Endothelial cell of umbilical vein (primary cell): ENCODE measurements at regions not wholly inside any gene's neighbourhood (a gene's known extent, or its start where the extent isn't known, plus 50 kb on each side); places are given as distances from the start of the nearest gene placed in this dataset.

Source experiments
- BruUV-seq: library from RNA; stranded (reverse); fragments of 400-500 nt; replicated peaks from 2 replicates; lab custom pipeline; 2021; lab: Mats Ljungman, UMichigan
- CTCF ChIA-PET: fragments of 300-600, 350-600 bp; sonication (Branson Sonifier 250); formaldehyde crosslinking; loops from one replicate; lab custom pipeline; 2021; ENCODE audit warnings: antibody characterized with exemption, inconsistent platforms; lab: Charles Lee
- POLR2A ChIA-PET: fragments of 300-600, 350-600 bp; sonication (Branson Sonifier 250); formaldehyde crosslinking; loops from one replicate; lab custom pipeline; 2021; ENCODE audit warnings: antibody characterized with exemption, inconsistent platforms; lab: Charles Lee
- DNase-seq: peaks from one replicate; pipeline ENCODE4 v3.0.0-alpha.2; 2011; ENCODE audit warnings: low read depth, low spot score
- FAIRE-seq: peaks from 2 replicates; lab custom pipeline; 2011; peaks lifted over from hg19 to GRCh38; lab: Jason Lieb, UNC
- H2AFZ ChIP-seq: 2 replicates; pipeline ENCODE4 v1.6.0; 2012; ENCODE audit warnings: low read depth, low read length, control low read depth, inconsistent platforms
- H3K27ac ChIP-seq: 2 replicates; pipeline ENCODE4 v1.5.1; 2011; ENCODE audit warnings: low read depth, mild to moderate bottlenecking, control low read depth, low read length, moderate library complexity; ENCODE audit not compliant: insufficient read depth
- H3K27me3 ChIP-seq, 2 experiments: 2 replicates each; pipeline versions ENCODE4 v1.6.0 to v1.6.1; 2011; ENCODE audit warnings: low read length in 2 of 2, mixed read lengths in 1 of 2; ENCODE audit not compliant: control insufficient read depth in 2 of 2, insufficient read depth in 2 of 2
- H3K36me3 ChIP-seq, 2 experiments: 2 replicates in 1 of 2; 3 replicates in 1 of 2; pipeline ENCODE4 v1.5.1; 2011; ENCODE audit warnings: low read length in 2 of 2, mild to moderate bottlenecking in 1 of 2, moderate library complexity in 1 of 2; ENCODE audit not compliant: control insufficient read depth in 2 of 2, insufficient read depth in 2 of 2; ENCODE audit errors: extremely low read depth in 1 of 2
- H3K4me1 ChIP-seq: 3 replicates; pipeline ENCODE4 v1.5.1; 2011; ENCODE audit warnings: mild to moderate bottlenecking, low read length; ENCODE audit not compliant: control insufficient read depth, insufficient read depth; ENCODE audit errors: extremely low read depth
- H3K4me2 ChIP-seq: 2 replicates; pipeline ENCODE4 v1.6.1; 2011; ENCODE audit warnings: low read length, control low read depth, mixed read lengths; ENCODE audit not compliant: insufficient read depth
- H3K4me3 ChIP-seq, 3 experiments: fragments of 200-600 bp in 1 of 3; sonication (generic), shearing (Covaris generic) in 1 of 3; replicated peaks in 1 of 3; 2 replicates each; pipeline ENCODE4 v1.5.1; 2011 to 2016; ENCODE audit warnings: control low read depth in 3 of 3, low read length in 3 of 3, mild to moderate bottlenecking in 2 of 3, inconsistent platforms in 1 of 3, low read depth in 1 of 3, moderate library complexity in 1 of 3; ENCODE audit not compliant: insufficient read depth in 1 of 3
- H3K79me2 ChIP-seq: 2 replicates; pipeline ENCODE4 v1.6.0; 2012; ENCODE audit warnings: low read length, inconsistent platforms; ENCODE audit not compliant: control insufficient read depth, insufficient read depth
- H3K9ac ChIP-seq: replicated peaks from 2 replicates; pipeline ENCODE3; 2011; ENCODE audit warnings: low read length, control low read depth; ENCODE audit not compliant: insufficient read depth; ENCODE audit errors: extremely low read depth
- H3K9me1 ChIP-seq: replicated peaks from 3 replicates; pipeline ENCODE4 v1.6.0; 2011; ENCODE audit warnings: mild to moderate bottlenecking, low read length; ENCODE audit not compliant: control insufficient read depth, insufficient read depth; ENCODE audit errors: extremely low read depth
- H3K9me3 ChIP-seq: replicated peaks from 2 replicates; pipeline ENCODE4 v1.5.1; 2012; ENCODE audit warnings: low read length, inconsistent platforms; ENCODE audit not compliant: control insufficient read depth, insufficient read depth
- H4K20me1 ChIP-seq: replicated peaks from 2 replicates; pipeline ENCODE3; 2011; ENCODE audit warnings: mild to moderate bottlenecking, low read length; ENCODE audit not compliant: control insufficient read depth, insufficient read depth; ENCODE audit errors: extremely low read depth
- EZH2 ChIP-seq: IDR thresholded peaks from 2 replicates; pipeline ENCODE4 v1.6.1; 2012; ENCODE audit warnings: borderline replicate concordance, low read depth, mild to moderate bottlenecking, moderate library complexity, low read length, inconsistent platforms; ENCODE audit not compliant: severe bottlenecking
- FOS ChIP-seq: IDR thresholded peaks from 2 replicates; pipeline ENCODE4 v1.6.1; 2011; ENCODE audit warnings: mild to moderate bottlenecking, low read length, moderate library complexity, borderline replicate concordance; ENCODE audit not compliant: insufficient read depth
- GATA2 ChIP-seq: IDR thresholded peaks from 2 replicates; pipeline ENCODE4 v1.7.0; 2011; ENCODE audit warnings: low read depth, mild to moderate bottlenecking, moderate library complexity, mixed read lengths, low read length; ENCODE audit not compliant: insufficient read length, insufficient read depth
- JUN ChIP-seq: IDR thresholded peaks from 2 replicates; pipeline ENCODE4 v1.6.1; 2011; ENCODE audit warnings: borderline replicate concordance, low read depth; ENCODE audit not compliant: insufficient read length, insufficient read depth
- MYC ChIP-seq: IDR thresholded peaks from one replicate; pipeline ENCODE4 v1.6.1; 2011; ENCODE audit warnings: mild to moderate bottlenecking, low read depth, low read length
- POLR2A ChIP-seq: IDR thresholded peaks from 2 replicates; pipeline ENCODE4 v1.6.1; 2012; ENCODE audit warnings: low read depth, mild to moderate bottlenecking, control low read depth, low read length
- POLR2AphosphoS5 ChIP-seq: IDR thresholded peaks from 2 replicates; pipeline ENCODE4 v1.6.1; 2012; ENCODE audit warnings: low read depth, mild to moderate bottlenecking, control low read depth, low read length, moderate library complexity; ENCODE audit not compliant: insufficient read depth
- dilution Hi-C: fragments of 300-500 bp; cut with MboI; formaldehyde crosslinking; loops from one replicate; pipeline ENCODE4 v1.15.0; 2019; ENCODE audit warnings: low sequenced_read_pairs; ENCODE audit not compliant: extremely low pct_ligation_motif_present
- intact Hi-C: fragments of 100-400 bp; cut with micrococcal nuclease; formaldehyde crosslinking; loops from one replicate; pipeline ENCODE4 v1.10.0; 2022
- TF ChIP-seq, protein P1 (sequence below): IDR thresholded peaks from 2 replicates; pipeline ENCODE4 v1.6.1; 2011; ENCODE audit not compliant: insufficient read depth, insufficient read length
- TF ChIP-seq, protein P2 (sequence below), 2 donors: IDR thresholded peaks; 1 replicate in 1 of 2; 2 replicates in 1 of 2; pipeline ENCODE4 v1.5.1; 2011; ENCODE audit warnings: low read length in 2 of 2, mild to moderate bottlenecking in 2 of 2, moderate library complexity in 2 of 2, control low read depth in 1 of 2, inconsistent platforms in 1 of 2, low read depth in 1 of 2; ENCODE audit not compliant: insufficient read depth in 1 of 2; ENCODE audit errors: extremely low read depth in 1 of 2

DNA sequence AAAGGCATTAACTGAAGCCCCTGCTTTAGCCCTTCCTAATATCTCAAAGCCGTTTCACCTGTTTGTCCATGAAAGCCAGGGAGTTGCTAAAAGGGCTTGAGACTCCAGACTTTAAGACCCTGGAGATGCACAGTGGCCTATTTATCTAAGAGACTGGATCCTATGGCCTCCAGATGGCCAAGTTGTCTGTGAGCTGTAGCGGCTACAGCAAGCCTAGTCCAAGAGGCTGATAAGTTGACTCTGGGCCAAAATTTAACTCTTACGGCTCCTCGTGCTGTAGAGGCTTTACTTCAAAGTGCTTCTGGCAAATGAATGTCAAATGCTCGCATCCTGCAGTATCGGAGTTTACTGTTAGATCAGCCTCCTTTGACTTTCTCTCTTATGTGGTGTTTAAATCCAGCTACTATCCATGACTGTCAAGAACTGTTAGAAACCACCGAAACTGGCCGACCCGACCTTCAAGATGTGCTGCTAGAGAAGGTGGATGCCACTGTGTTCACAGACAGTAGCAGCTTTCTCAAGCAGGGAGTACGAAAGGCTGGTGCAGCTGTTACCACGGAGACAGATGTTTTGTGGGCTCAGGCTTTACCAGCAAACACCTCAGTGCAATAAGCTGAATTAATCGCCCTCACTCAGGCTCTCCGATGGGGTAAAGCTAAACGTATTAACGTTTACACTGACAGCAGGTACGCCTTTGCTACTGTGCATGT lies 336.7 kb upstream of the CNTNAP5 start:
- Histone ChIP-seq H3K27me3 (no peaks in the 10 kb centered on the region), H3K4me3 (no peak overlapping the region), H3K36me3 (no peaks in the 10 kb centered on the region), H2AFZ (no peak overlapping the region), H3K27ac (no peak overlapping the region), H3K9me3 (peaks cover 2% of the 10 kb centered on the region), H3K79me2 (no peaks in the 10 kb centered on the region), H4K20me1 (no peaks in the 10 kb centered on the region), H3K9ac (no peak overlapping the region), H3K4me2 (no peak overlapping the region), H3K4me1 (no peaks in the 10 kb centered on the region), H3K9me1 (no peaks in the 10 kb centered on the region)
- DNase-seq, result no peak
- no TSS peak for BruUV-seq
- TF ChIP-seq, protein P1, sequence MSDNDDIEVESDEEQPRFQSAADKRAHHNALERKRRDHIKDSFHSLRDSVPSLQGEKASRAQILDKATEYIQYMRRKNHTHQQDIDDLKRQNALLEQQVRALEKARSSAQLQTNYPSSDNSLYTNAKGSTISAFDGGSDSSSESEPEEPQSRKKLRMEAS, result no peak
- TF ChIP-seq, protein P2, sequence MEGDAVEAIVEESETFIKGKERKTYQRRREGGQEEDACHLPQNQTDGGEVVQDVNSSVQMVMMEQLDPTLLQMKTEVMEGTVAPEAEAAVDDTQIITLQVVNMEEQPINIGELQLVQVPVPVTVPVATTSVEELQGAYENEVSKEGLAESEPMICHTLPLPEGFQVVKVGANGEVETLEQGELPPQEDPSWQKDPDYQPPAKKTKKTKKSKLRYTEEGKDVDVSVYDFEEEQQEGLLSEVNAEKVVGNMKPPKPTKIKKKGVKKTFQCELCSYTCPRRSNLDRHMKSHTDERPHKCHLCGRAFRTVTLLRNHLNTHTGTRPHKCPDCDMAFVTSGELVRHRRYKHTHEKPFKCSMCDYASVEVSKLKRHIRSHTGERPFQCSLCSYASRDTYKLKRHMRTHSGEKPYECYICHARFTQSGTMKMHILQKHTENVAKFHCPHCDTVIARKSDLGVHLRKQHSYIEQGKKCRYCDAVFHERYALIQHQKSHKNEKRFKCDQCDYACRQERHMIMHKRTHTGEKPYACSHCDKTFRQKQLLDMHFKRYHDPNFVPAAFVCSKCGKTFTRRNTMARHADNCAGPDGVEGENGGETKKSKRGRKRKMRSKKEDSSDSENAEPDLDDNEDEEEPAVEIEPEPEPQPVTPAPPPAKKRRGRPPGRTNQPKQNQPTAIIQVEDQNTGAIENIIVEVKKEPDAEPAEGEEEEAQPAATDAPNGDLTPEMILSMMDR (IDR thresholded peaks at IDR 0.05; ENCODE audit: extremely low read depth in 1 of 2, insufficient read depth in 1 of 2, low read depth in 1 of 2, low read length in 2 of 2), result no peak
- TF ChIP-seq EZH2 (no peak), POLR2AphosphoS5 (no peak), GATA2 (no peak), POLR2A (no peak), MYC (no peak), FOS (no peak), JUN (no peak)
- ChIA-PET CTCF (no interaction called here), POLR2A (no interaction called here)
- FAIRE-seq, result no peak
- dilution Hi-C loops, result no loop called here
- intact Hi-C loops, result no loop called here
